AG04449 (cell line): ENCODE measurements at regions not wholly inside any gene's neighbourhood (a gene's known extent, or its start where the extent isn't known, plus 50 kb on each side); places are given as distances from the start of the nearest gene placed in this dataset.

Source experiments
- CTCF ChIA-PET: fragments of 350-600 bp; formaldehyde crosslinking; extraction: SDS; loops from one replicate; lab custom pipeline; 2021; ENCODE audit warnings: antibody characterized with exemption; lab: Yijun Ruan, JAX
- POLR2A ChIA-PET: fragments of 400-600, 350-600 bp; formaldehyde crosslinking; extraction: SDS; loops from one replicate; lab custom pipeline; 2020; ENCODE audit warnings: antibody characterized with exemption, inconsistent platforms; lab: Yijun Ruan, JAX
- DNase-seq: peaks from one replicate; pipeline ENCODE4 v3.0.0-alpha.2; 2010; ENCODE audit warnings: low read depth, low spot score
- H3K4me3 ChIP-seq: 2 replicates; pipeline ENCODE4 v1.5.1; 2011; ENCODE audit warnings: low read depth, mild to moderate bottlenecking, control low read depth, low read length
- CTCF ChIP-seq: IDR thresholded peaks from one replicate; pipeline ENCODE4 v1.5.1; 2011; ENCODE audit warnings: mild to moderate bottlenecking, moderate library complexity, low read length, control low read depth, inconsistent platforms; ENCODE audit not compliant: insufficient read depth; ENCODE audit errors: missing control alignments

GRCh38 chr15:53354874-53355273 lies 404.6 kb downstream of the WDR72 start:
- no peak overlapping the region for H3K4me3 ChIP-seq
- ChIA-PET POLR2A (no interaction called here), CTCF (no interaction called here)
- no peak for DNase-seq
- TF ChIP-seq CTCF, result no peak

DNA sequence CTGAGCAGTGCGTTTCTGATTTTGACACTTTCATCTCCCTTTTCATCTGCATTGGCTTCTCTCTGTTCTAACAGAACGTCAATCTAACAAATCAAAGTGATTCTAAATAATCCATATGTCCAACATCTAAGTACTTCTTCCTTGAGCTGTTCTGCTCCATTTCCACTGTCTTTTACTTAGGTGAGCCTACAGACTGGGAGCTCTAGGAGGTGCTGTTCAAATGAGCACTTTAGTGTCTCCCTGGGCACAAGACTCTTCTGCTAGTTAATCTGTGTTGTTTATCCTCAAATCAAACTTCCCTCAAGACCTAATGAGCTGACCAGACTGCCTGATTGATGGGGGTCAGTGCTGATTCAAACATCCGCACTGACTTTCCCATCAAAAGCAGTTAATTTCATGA lies 408.1 kb downstream of the WDR72 start:
- no peak overlapping the region for H3K4me3 ChIP-seq
- DNase-seq, result no peak
- no peak for TF ChIP-seq CTCF
- ChIA-PET POLR2A (no interaction called here), CTCF (no interaction called here)

DNA sequence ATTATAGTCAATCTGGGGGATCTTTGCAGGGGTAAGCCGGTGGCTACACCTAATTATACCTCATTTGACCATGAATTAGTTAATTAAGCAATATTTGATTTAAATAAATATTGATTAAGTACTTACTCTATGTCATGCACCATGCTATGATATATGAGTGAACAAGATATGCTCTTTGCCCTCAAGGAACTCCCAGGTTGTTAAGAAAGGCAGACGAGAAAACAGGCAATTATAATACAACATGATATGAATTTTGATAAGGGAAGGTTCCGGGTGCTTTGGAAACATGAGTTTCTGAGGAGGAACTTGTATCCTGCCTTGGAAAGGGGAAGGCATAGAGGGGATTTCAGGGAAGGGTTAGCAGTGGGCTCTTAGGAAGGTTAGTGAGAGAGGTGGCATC lies 412.9 kb downstream of the WDR72 start:
- TF ChIP-seq CTCF, result no peak
- ChIA-PET CTCF (no interaction called here), POLR2A (no interaction called here)
- no peak for DNase-seq
- H3K4me3 ChIP-seq, result no peak overlapping the region

DNA sequence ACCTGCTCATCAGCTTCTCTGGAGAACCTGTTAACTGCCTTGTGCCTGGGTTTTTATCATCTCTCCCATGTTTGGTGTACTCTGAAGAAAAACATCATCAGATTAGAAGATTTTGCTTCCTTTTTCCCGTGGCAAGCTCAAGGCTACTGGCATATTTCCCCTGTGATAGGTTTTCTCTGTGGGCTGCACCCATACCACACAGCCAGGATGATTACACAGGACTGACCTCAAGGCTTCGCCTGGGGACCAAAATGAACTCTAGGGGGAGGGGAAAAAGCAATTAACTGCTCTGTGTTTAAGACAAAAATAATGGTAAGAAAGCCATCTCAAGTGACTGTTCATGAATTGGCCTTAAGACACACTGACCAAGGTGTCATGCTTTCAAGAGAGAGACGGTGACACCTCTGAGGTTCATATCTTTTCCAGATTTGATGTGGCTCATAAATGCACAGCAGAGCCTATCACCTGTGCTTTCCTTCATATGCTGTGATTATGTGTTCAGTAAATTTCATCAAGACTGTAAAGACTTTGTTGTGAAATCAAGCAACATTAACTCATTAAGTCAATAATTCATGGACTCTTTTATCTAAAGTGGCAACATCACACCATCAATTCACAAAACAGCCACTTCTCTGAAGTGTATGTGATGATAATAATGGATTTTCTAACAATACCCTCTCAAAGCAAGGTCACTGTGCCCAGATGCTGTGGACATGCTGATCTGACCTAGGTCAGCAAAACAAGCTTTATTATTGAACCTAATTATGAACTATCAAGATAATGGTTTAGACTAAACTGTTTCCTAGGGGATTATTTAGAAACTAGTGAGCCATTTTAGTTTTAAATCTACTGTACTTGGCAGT lies 427.9 kb downstream of the WDR72 start:
- POLR2A ChIA-PET, result no interaction called here
- DNase-seq, result no peak
- no peak overlapping the region for H3K4me3 ChIP-seq
- no peak for TF ChIP-seq CTCF
- CTCF ChIA-PET, result no interaction called here

DNA sequence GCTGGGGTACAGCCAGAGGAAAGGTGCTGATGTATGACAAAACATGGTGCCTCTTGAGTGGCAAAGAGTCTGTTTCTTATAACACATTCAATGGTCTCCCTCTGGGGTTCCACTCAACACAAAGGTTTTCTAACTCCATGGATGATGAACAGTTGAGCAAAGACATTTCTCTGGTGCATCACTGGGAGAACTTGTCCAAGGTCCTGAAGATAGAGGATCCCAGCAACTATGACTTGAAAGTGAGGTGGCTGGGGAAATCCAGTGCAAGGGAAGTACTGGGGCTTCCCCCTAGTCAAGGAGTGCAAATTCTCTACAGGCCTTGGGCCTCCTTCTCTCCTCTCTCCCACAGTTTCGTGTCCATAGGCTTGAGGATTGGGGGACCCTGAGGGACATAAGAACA lies 431.1 kb downstream of the WDR72 start:
- CTCF ChIA-PET, result no interaction called here
- TF ChIP-seq CTCF, result no peak
- no peak overlapping the region for H3K4me3 ChIP-seq
- DNase-seq, result no peak
- POLR2A ChIA-PET, result no interaction called here

GRCh38 chr15:53324061-53324460 lies 435.4 kb downstream of the WDR72 start:
- no peak for TF ChIP-seq CTCF
- POLR2A ChIA-PET, result no interaction called here
- CTCF ChIA-PET, result no interaction called here

More at GRCh38 chr15:53324061-53324460, 435.4 kb downstream of the WDR72 start:
- no peak for DNase-seq
- H3K4me3 ChIP-seq, result no peak overlapping the region
